ENCODE measurements at regions not wholly inside any gene's neighbourhood (a gene's known extent, or its start where the extent isn't known, plus 50 kb on each side); places are given as distances from the start of the nearest gene placed in this dataset.

- peak overlapping the region; percentile 29 for H2AFZ ChIP-seq (replicated peaks; ENCODE audit: low read length, poor library complexity)
- TF ChIP-seq SMC3 (IDR thresholded peaks at IDR 0.05; ENCODE audit: low read depth, low read length) (no peak), POLR2A (IDR thresholded peaks at IDR 0.05; ENCODE audit: low read depth, low read length) (no peak), RAD21 (IDR thresholded peaks at IDR 0.05; ENCODE audit: low read length) (no peak), RFX5 (IDR thresholded peaks at IDR 0.05; ENCODE audit: low read depth, low read length) (no peak), RCOR1 (IDR thresholded peaks at IDR 0.05; ENCODE audit: insufficient replicate concordance, low read length) (no peak), CTCF (conservative IDR thresholded peaks at IDR 0.05; ENCODE audit: low read depth, low read length) (no peak), BHLHE40 (IDR thresholded peaks at IDR 0.05; ENCODE audit: low read depth, low read length) (no peak)
- ChIA-PET CTCF (interaction anchor here (0.6 to 2.7 kb wide), 25 partner anchors 10 to 736 kb away, joined by 3 to 18 read pairs (median 4); no protein-coding TSS in a partner anchor), POLR2A (ENCODE audit: unreplicated experiment) (no interaction called here)
- H2AK5ac ChIP-seq (ENCODE audit: low read depth, low read length) = peak overlapping the region; percentile 80
- peak overlapping the region; percentile 62 for H2BK5ac ChIP-seq (ENCODE audit: low read depth, low read length, poor library complexity, severe bottlenecking)
- no peaks in the 10 kb centered on the region for H3K36me3 ChIP-seq (ENCODE audit: control insufficient read depth, insufficient read depth, low read length)
- dilution Hi-C loops (cut with HindIII; ENCODE audit: low sequenced_read_pairs, unreplicated experiment) (no loop called here), intact Hi-C loops (cut with micrococcal nuclease) (loop anchor here (1.0 to 10.0 kb wide), 6 partner anchors 105 to 817 kb away; partner anchors contain the start of gene EPC1), in situ Hi-C loops (cut with MboI; ENCODE audit: low sequenced_read_pairs) (loop anchor here (5.0 to 10.0 kb wide), 4 partner anchors 57 to 212 kb away; no protein-coding TSS in a partner anchor)
- peak overlapping the region; percentile 30 for H3K56ac ChIP-seq (ENCODE audit: extremely low read depth, insufficient read depth, low read length)
- peak overlapping the region; percentile 26; the same call in 1 of the 2 replicates for H3K9ac ChIP-seq (ENCODE audit: low read depth, low read length)
- peak overlapping the region; percentile 61; the same call in 1 of the 2 replicates for H3K14ac ChIP-seq (replicated peaks; ENCODE audit: low read depth, low read length)
- peak overlapping the region; percentile 91 for H3K4me2 ChIP-seq (ENCODE audit: low read depth, low read length)
- H3K9me3 ChIP-seq (ENCODE audit: control insufficient read depth, insufficient read depth, low read length) = no peaks in the 10 kb centered on the region
- peaks cover 3 to 17% of the 10 kb centered on the region in 2 experiments; a peak in 2 of 4 replicates for H3K79me1 ChIP-seq (ENCODE audit: low read depth in 1 of 2, low read length in 2 of 2)
- H2AK9ac ChIP-seq (replicated peaks; ENCODE audit: low read depth, low read length, poor library complexity) = no peak overlapping the region
- H2BK15ac ChIP-seq (ENCODE audit: low read depth, low read length) = peak overlapping the region; percentile 57
- peaks cover 11% of the 10 kb centered on the region for H3K4me1 ChIP-seq (ENCODE audit: control insufficient read depth, insufficient read depth, low read length)
- H3K18ac ChIP-seq (ENCODE audit: low read depth, low read length) = peak overlapping the region; percentile 38
- H4K8ac ChIP-seq (ENCODE audit: low read depth in 2 of 2, low read length in 2 of 2) = peak overlapping the region; percentile 50 to 56
- BruUV-seq (replicated peaks) = no TSS peak
- H3K23ac ChIP-seq (ENCODE audit: low read depth, low read length) = peak overlapping the region; percentile 29; the same call in 1 of the 2 replicates
- H3K4me3 ChIP-seq (ENCODE audit: insufficient read depth, low read depth, low read length) = no peak overlapping the region
- H4K5ac ChIP-seq (ENCODE audit: low read depth, low read length) = peak overlapping the region; percentile 3; the same call in 1 of the 2 replicates
- H3K27ac ChIP-seq (ENCODE audit: insufficient read depth, low read length) = peak overlapping the region; percentile 71
- peak overlapping the region; percentile 50 for H2BK120ac ChIP-seq (ENCODE audit: low read depth, low read length)
- ATAC-seq (ENCODE audit: low read depth) (no peak), DNase-seq (no peak)
- no peaks in the 10 kb centered on the region for H4K20me1 ChIP-seq (ENCODE audit: insufficient read depth, low read length)
- no CpG with 5 or more reads among the region's 5 CpGs for WGBS, 2 experiments (ENCODE audit: extremely low coverage in 2 of 2, insufficient read length in 1 of 2)
- peaks cover 11% of the 10 kb centered on the region for H3K9me1 ChIP-seq (ENCODE audit: insufficient read depth, low read length)
- peak overlapping the region; percentile 87 for H4K91ac ChIP-seq (ENCODE audit: insufficient read depth, low read depth, low read length)
- H3K4ac ChIP-seq (ENCODE audit: low read depth, low read length) = peak overlapping the region; percentile 84
- peak overlapping the region; percentile 46 for H2BK20ac ChIP-seq (ENCODE audit: low read depth, low read length)
- no peaks in the 10 kb centered on the region for H3K27me3 ChIP-seq (ENCODE audit: control insufficient read depth, insufficient read depth, low read length)
These were observed 51.5 kb upstream of the ITGB1 start for GRCh38 chr10:33009244-33010131.
